GM21390 (cell line): ENCODE measurements at regions not wholly inside any gene's neighbourhood (a gene's known extent, or its start where the extent isn't known, plus 50 kb on each side); places are given as distances from the start of the nearest gene placed in this dataset.
"Not testable (repeated sequence)": the region's sequence is repeated elsewhere in the genome, so short reads cannot be mapped to it uniquely, and the experiment has no call there.

Source experiments
- ATAC-seq: cut with Tn5 transposase; IDR thresholded peaks from one replicate; pipeline ENCODE4 v1.9.1; 2021; ENCODE audit not compliant: unreplicated experiment

- ATAC-seq, result no peak
Measured at GRCh38 chr3:4069796-4070195, 233.4 kb upstream of the SETMAR start.

DNA sequence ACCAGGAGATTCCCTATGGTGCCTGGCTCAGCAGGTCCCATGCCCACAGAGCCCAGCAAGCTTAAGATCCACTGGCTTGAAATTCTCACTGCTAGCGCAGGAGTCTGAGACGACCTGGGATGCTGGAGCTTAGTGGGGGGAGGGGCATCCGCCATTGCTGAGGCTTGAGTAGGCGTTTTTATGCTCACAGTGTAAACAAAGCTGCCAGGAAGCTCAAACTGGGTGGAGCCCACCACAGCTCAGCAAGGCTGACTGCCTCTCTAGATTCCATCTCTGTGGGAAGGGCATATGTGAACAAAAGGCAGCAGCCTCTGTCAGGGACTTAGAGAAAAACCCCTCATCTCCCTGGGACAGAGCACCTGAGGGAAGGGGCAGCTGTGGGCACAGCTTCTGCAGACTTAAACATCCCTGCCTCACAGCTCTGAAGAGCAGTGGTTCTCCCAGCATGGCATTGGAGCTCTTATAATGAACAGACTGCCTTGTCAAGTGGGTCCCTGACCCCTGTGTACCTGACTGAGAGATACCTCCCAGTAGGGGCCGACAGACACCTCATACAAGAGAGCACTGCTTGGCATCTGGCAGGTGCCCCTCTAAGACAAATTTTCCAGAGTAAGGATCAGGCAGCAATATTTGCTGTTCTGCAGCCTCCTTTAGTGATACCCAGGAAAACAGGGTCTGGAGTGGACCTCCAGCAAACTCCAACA, 231.5 kb upstream of the SETMAR start:
- ATAC-seq, result no peak

DNA sequence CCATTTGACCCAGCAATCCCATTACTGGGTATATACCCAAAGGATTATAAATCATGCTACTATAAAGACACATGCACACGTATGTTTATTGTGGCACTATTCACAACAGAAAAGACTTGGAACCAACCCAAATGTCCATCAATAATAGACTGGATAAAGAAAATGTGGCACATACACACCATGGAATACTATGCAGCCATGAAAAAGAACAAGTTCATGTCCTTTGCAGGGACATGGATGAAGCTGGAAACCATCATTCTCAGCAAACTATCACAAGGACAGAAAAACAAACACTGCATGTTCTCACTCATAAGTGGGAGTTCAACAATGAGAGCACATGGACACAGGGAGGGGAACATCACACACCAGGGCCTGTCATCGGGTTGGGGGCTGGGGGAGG, 225.9 kb upstream of the SETMAR start:
- not testable (repeated sequence) for ATAC-seq

DNA sequence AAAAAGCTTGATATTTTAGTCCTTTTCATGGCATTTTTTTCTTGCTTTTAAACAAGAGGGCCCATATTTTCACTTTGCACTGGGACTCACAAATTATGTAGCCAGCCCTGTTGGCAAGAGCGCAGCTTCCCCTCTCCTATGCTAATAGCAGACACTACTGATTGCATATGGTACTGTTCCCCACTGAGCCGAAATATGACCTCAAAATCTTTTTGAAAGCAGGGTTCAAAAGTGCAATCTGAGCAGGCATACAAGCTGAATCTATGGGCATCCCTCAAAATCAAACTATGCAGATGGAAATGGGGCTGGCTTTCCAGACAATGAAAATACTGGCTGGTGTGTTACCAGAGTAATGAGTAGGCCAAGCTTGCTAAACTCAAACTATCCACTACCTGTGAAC, 225.2 kb upstream of the SETMAR start:
- no peak for ATAC-seq

DNA sequence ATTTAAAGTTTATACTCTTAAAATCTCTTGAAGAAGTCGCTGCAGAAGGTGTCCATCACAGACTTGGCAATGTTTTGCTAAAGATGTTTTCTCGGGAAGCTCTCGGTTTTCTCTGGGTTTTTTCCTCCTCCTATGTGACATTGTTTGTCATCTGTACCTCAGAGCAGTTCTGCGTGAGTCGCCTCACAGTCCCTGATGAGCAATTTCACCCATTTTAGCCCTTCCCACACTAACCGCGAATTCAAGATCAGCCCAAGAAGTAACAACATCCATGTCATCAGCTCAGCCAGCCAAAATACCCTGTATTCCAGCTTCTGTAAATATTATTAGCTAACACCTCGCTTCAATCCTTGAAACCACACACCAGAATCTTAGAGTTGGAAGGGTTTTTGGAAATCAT, 224.3 kb upstream of the SETMAR start:
- ATAC-seq, result no peak

DNA sequence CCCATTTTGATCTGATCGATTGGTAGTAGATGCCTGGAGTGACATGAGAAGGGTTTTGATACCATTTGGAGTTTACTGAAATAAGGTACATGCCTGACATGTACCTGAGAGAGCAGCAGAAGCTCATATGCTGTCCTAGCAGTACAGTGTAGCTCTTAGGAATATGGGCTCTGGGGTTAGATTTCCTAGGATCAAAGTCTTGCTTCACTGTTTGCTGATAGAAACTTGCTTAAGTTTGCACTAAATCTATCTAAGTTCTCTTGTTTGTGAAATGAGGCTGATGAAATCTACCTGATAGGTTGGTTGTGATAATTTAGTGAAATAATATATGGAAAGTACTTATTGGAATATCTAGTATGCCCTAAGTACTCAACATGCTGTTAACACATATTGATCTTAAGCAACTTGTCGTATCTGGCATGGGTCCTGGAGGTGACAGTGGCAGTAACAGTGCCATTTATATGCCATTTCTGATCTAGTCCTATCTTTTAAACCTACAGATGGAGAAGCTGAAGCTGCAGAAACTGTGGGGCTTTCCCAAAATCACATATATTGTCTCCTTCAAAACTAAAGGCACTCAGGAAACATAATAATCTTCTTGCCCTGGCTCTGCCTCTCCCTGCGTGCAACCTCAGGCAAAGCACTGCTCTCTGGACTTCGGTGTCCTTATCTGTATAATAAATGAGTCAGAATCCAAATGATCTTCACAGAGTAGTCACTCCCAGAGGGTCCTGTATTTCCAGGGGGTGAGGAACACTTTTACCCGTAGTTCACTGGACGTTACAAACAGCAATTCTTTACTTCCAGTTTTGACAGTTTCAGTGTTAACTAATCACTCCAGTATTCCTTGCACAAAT, 223.6 kb upstream of the SETMAR start:
- no peak for ATAC-seq

GRCh38 chr3:4083225-4084015, 219.7 kb upstream of the SETMAR start:
- ATAC-seq, result no peak

- ATAC-seq, result no peak
Measured at GRCh38 chr3:4084271-4084670, 218.9 kb upstream of the SETMAR start.

DNA sequence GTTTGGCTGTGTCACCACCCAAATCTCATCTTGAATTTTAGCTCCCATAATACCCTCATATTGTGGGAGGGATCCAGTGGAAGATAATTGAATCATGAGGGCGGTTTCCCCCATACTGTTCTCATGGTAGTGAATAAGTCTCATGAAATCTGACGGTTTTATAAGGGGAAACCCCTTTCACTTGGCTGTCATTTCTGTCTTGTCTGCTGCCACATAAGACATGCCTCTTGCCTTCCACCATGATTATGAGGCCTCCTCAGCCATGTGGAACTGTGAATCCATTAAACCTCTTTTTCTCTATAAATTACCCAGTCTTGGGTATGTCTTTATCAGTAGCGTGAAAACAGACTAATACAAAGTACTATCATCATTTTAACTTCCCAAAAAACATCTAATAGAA, 216.5 kb upstream of the SETMAR start:
- ATAC-seq, result not testable (repeated sequence)

DNA sequence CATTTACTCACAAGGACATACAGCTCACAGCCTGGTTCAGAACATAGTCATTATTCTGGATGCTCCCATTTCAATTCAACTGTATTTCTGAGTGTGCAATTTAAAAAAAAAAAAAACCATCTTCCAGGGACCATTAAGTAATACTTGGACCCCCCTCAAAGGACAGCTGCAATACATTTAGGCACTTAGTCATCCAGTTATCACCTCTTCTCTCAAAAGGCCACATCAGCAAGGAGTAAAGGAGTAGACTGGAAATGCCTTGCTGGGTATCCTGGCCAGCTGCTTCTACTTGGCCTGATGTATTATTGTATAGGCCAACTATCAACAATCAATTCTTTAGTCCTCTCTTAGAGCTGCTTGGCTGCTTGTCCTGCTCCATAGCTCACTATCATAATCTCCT, 211.4 kb upstream of the SETMAR start:
- no peak for ATAC-seq

GRCh38 chr3:4097801-4098200, 205.4 kb upstream of the SETMAR start:
- ATAC-seq, result no peak

GRCh38 chr3:4099607-4100006, 203.6 kb upstream of the SETMAR start:
- no peak for ATAC-seq

- ATAC-seq, result no peak
Measured at GRCh38 chr3:4107430-4107829, 195.7 kb upstream of the SETMAR start.

- no peak for ATAC-seq
Measured at GRCh38 chr3:4113811-4114522, 189.2 kb upstream of the SETMAR start.

- no peak for ATAC-seq
Measured at GRCh38 chr3:4119119-4119518, 184.1 kb upstream of the SETMAR start.

DNA sequence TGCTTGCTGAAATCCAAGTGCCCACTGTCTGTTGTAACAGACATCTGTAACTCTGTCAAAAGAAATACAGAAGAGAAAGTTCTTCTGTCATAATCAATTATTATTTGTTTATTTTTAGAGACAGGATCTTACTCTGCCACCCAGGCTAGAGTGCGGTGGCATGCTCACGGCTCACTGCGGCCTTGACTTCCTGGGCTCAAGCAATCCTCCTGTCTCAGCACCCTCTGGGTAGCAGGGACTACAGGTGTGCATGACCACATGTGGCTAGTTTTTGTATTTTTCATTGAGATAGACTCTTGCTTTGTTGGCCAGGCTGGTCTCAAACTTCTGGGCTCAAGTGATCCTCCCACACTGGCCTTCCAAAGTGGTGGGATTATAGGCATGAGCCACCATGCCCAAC, 177.6 kb upstream of the SETMAR start:
- no peak for ATAC-seq

DNA sequence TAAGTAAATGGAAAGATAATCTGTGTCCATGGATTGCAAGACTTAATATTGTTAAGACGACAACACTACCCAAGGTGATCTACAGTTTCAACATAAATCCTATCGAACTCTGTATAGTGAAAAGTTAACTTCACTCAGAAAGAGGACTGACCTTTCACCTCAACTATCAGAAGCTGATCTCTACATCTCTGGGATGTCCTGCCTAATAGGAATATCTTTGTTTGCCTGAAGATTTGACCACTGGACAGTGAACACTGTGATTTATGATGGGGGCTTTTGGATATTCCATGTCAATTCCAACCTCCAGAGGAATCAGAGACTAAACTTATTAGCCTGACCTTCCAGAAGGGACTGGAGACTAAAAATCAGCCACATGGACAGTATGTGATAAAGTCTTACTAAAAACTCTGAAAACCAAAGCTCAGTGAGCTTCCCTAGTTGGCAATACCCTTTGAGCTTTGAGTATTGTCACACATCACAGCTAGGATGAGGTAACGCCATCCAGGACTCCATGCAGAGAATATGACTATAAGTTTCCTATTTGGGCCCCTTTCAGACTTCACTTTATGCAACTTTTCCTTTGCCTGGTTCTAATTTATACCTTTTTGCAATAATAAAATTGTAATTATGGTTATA, 164.9 kb upstream of the SETMAR start:
- ATAC-seq, result no peak

DNA sequence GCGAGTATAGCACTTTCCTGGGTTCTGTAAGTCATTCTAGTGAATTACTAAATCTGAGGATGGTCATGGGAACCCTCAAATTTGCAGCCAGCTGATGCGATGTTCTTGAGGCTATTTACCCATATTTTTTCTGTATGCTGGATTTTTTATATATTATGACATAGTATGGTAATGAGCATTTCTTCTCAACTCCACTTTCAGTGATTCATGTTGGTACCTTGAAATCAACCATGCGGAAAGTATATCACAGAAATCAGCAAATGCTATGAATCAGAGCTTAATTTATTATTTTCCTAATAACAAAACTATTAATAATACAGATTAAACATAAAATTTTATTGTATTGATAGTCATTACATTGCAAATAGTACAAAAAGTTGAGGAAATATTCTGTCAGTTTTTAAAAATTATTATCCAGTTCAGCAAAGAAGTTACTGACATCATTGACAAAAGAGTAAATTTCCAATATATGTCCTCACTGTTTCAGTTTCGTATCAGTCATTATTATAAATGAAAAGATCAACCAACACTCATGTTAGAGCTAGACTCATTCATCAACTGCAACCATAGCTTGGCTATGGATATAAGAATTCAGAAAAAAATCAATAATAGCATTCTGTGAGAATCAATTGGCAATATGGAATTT, 164.3 kb upstream of the SETMAR start:
- ATAC-seq, result no peak

GRCh38 chr3:4139462-4140140, 163.6 kb upstream of the SETMAR start:
- no peak for ATAC-seq

DNA sequence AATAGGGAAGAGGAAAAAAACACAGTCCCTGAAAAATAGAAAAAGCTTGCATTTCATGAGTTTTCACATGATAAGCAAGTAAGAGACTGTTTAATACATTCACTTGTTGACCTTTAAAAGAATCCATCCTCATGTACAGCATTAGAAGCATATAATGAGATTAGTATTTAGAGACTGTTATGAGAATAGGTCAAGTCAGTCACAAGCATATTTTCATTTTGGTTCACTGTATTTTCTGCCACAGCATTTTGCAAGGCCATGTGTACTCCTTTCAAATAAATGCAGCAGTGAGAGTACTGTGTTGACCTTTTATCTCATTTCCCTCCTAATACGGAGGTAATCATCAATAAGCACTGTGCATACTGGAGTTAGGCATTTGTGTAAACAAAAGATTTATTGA, 162.2 kb upstream of the SETMAR start:
- ATAC-seq, result no peak
